B cell (primary cell): ENCODE measurements at regions not wholly inside any gene's neighbourhood (a gene's known extent, or its start where the extent isn't known, plus 50 kb on each side); places are given as distances from the start of the nearest gene placed in this dataset.

ENCODE experiments used
- ATAC-seq: fragments of 200-7000 bp; cut with Tn5 transposase; one replicate; pipeline ENCODE4 v1.10.0; 2021; ENCODE audit warnings: low read depth, mild to moderate bottlenecking, moderate number of reproducible peaks, moderate library complexity
- CTCF ChIA-PET: fragments of 350-600 bp; sonication (Branson Sonifier 250); formaldehyde crosslinking; loops from one replicate; lab custom pipeline; 2021; ENCODE audit warnings: antibody characterized with exemption, inconsistent platforms; lab: Charles Lee
- POLR2A ChIA-PET: fragments of 350-600 bp; sonication (Branson Sonifier 250); formaldehyde crosslinking; loops from one replicate; lab custom pipeline; 2021; ENCODE audit warnings: antibody characterized with exemption; lab: Charles Lee
- DNase-seq: peaks from one replicate; pipeline ENCODE4 v3.0.0; 2013
- H2AFZ ChIP-seq: 2 replicates; pipeline ENCODE4 v1.6.1; 2012; ENCODE audit warnings: mild to moderate bottlenecking, low read depth, low read length; ENCODE audit not compliant: insufficient read depth, poor library complexity, severe bottlenecking
- H3K27ac ChIP-seq, 2 donors: 1 replicate in 1 of 2; 2 replicates in 1 of 2; pipeline ENCODE4 v1.5.1; 2012 to 2013; ENCODE audit warnings: low read length in 2 of 2, mild to moderate bottlenecking in 2 of 2, moderate library complexity in 1 of 2
- H3K27me3 ChIP-seq, 4 experiments: fragments of 200-600 bp in 1 of 4; sonication (generic) in 1 of 4; replicated peaks in 1 of 4; 1 replicate in 2 of 4; 2 replicates in 2 of 4; pipeline versions ENCODE4 v1.6.1 to v1.7.0; 2013 to 2016; ENCODE audit warnings: low read length in 3 of 4, mild to moderate bottlenecking in 2 of 4, mixed read lengths in 1 of 4, moderate library complexity in 1 of 4; ENCODE audit not compliant: insufficient read depth in 4 of 4, control insufficient read depth in 3 of 4; ENCODE audit errors: control extremely low read depth in 1 of 4
- H3K36me3 ChIP-seq, 2 experiments: replicated peaks in 1 of 2; 1 replicate in 1 of 2; 2 replicates in 1 of 2; pipeline versions ENCODE4 v1.6.1 to v1.7.1; 2013; ENCODE audit warnings: low read length in 1 of 2; ENCODE audit not compliant: insufficient read depth in 2 of 2, control insufficient read depth in 1 of 2; ENCODE audit errors: control extremely low read depth in 1 of 2, extremely low read depth in 1 of 2
- H3K4me1 ChIP-seq, 2 donors: fragments of 200-600 bp in 1 of 2; sonication (generic) in 1 of 2; 1 replicate in 1 of 2; 2 replicates in 1 of 2; pipeline versions ENCODE4 v1.5.1 to v1.6.1; 2013 to 2017; ENCODE audit warnings: low read length in 2 of 2; ENCODE audit not compliant: control insufficient read depth in 2 of 2, insufficient read depth in 2 of 2
- H3K4me2 ChIP-seq: replicated peaks from 2 replicates; pipeline ENCODE3; 2012; ENCODE audit warnings: mild to moderate bottlenecking, low read depth, low read length; ENCODE audit not compliant: poor library complexity, severe bottlenecking
- H3K4me3 ChIP-seq, 5 experiments: fragments of 200-600 bp in 1 of 5; sonication (generic) in 1 of 5; 1 replicate in 3 of 5; 2 replicates in 2 of 5; pipeline versions ENCODE4 v1.5.1 to v1.7.0; 2011 to 2016; ENCODE audit warnings: low read length in 4 of 5, mild to moderate bottlenecking in 4 of 5, low read depth in 2 of 5, control low read depth in 1 of 5, moderate library complexity in 1 of 5; ENCODE audit not compliant: insufficient read depth in 1 of 5; ENCODE audit errors: control extremely low read depth in 1 of 5, extremely low read depth in 1 of 5
- H3K79me2 ChIP-seq: fragments of 200-600 bp; sonication (generic); one replicate; pipeline ENCODE4 v1.6.0; 2016; ENCODE audit warnings: low read length; ENCODE audit not compliant: control insufficient read depth, insufficient read depth
- H3K9ac ChIP-seq: fragments of 200-600 bp; sonication (generic); 2 replicates; pipeline ENCODE4 v1.6.1; 2017; ENCODE audit warnings: mild to moderate bottlenecking, low read length, moderate library complexity
- H3K9me3 ChIP-seq, 3 donors: one replicate each; pipeline versions ENCODE4 v1.6.1 to v1.7.1; 2013; ENCODE audit warnings: low read length in 2 of 3; ENCODE audit not compliant: control insufficient read depth in 2 of 3, insufficient read depth in 1 of 3; ENCODE audit errors: control extremely low read depth in 1 of 3
- H4K20me1 ChIP-seq: 2 replicates; pipeline ENCODE4 v1.6.0; 2012; ENCODE audit warnings: mild to moderate bottlenecking, low read length; ENCODE audit not compliant: insufficient read depth, control insufficient read depth, poor library complexity, severe bottlenecking
- H3K27ac Mint-ChIP-seq: one replicate; pipeline ENCODE4 v1.8.0; 2021; ENCODE audit warnings: mixed read lengths
- H3K27me3 Mint-ChIP-seq: one replicate; pipeline ENCODE4 v1.8.0; 2021; ENCODE audit warnings: mixed read lengths
- H3K4me1 Mint-ChIP-seq: one replicate; pipeline ENCODE4 v1.8.0; 2021; ENCODE audit warnings: mixed read lengths
- H3K4me3 Mint-ChIP-seq: one replicate; pipeline ENCODE4 v1.8.0; 2021; ENCODE audit warnings: mixed read lengths
- H3K9me3 Mint-ChIP-seq: one replicate; pipeline ENCODE4 v1.8.0; 2022; ENCODE audit warnings: mixed read lengths; ENCODE audit not compliant: insufficient read depth
- CTCF ChIP-seq: fragments of 200-600 bp; IDR thresholded peaks from one replicate; pipeline ENCODE4 v1.8.0; 2022; ENCODE audit warnings: antibody characterized with exemption, mild to moderate bottlenecking
- EZH2 ChIP-seq: IDR thresholded peaks from 2 replicates; pipeline ENCODE4 v1.6.1; 2012; ENCODE audit warnings: borderline replicate concordance, low read depth, mild to moderate bottlenecking, moderate library complexity, low read length; ENCODE audit not compliant: insufficient read depth, poor library complexity, severe bottlenecking
- WGBS: methylation state at CpG from one replicate; pipeline ENCODE4 v1.1.5; 2013; ENCODE audit warnings: missing lambda C conversion rate; ENCODE audit not compliant: insufficient coverage; 5-methylcytosine and 5-hydroxymethylcytosine counted together
- intact Hi-C: fragments of 100-400 bp; cut with micrococcal nuclease; formaldehyde crosslinking; loops from one replicate; pipeline ENCODE4 v1.10.0; 2022

- intact Hi-C loops, result no loop called here
- CTCF ChIA-PET, result interaction anchor here (1.3 kb wide), 1 partner anchor 27 kb away, joined by 3 read pairs; no protein-coding TSS in a partner anchor
- Histone ChIP-seq H3K79me2 (no peaks in the 10 kb centered on the region), H3K36me3 (no peaks in the 10 kb centered on the region), H2AFZ (no peak overlapping the region), H3K9ac (no peak overlapping the region), H4K20me1 (no peaks in the 10 kb centered on the region), H3K4me2 (no peak overlapping the region), H3K27ac (no peak overlapping the region), H3K4me3 (no peak overlapping the region), H3K9me3 (no peaks in the 10 kb centered on the region), H3K27me3 (peaks cover 0 to 3% (median 0%) of the 10 kb centered on the region in 4 experiments), H3K4me1 (no peaks in the 10 kb centered on the region)
- Mint-ChIP-seq H3K9me3 (peaks cover 2% of the 10 kb centered on the region), H3K4me1 (no peaks in the 10 kb centered on the region), H3K27ac (no peak overlapping the region), H3K4me3 (no peak overlapping the region), H3K27me3 (peaks cover 12% of the 10 kb centered on the region)
- TF ChIP-seq EZH2, result no peak
- DNase-seq (no peak), ATAC-seq (no peak)
- POLR2A ChIA-PET, result interaction anchor here (0.7 kb wide), 1 partner anchor 1266 kb away, joined by 9 read pairs; no protein-coding TSS in a partner anchor
- WGBS, result 79% methylated on average over 7 of the region's 7 CpGs
Measured at GRCh38 chr1:55311057-55311641, 96.0 kb upstream of the USP24 start.

GRCh38 chr1:55310505-55310971 is 95.4 kb upstream of the USP24 start:
- Histone ChIP-seq H3K27me3 (peaks cover 0 to 3% (median 0%) of the 10 kb centered on the region in 4 experiments), H3K4me1 (no peaks in the 10 kb centered on the region), H3K27ac (no peak overlapping the region), H3K79me2 (no peaks in the 10 kb centered on the region), H3K36me3 (no peaks in the 10 kb centered on the region), H3K9ac (no peak overlapping the region), H2AFZ (no peak overlapping the region), H3K4me2 (no peak overlapping the region), H4K20me1 (no peaks in the 10 kb centered on the region), H3K9me3 (no peaks in the 10 kb centered on the region), H3K4me3 (no peak overlapping the region)
- Mint-ChIP-seq H3K9me3 (peaks cover 2% of the 10 kb centered on the region), H3K4me3 (no peak overlapping the region), H3K27me3 (peaks cover 16% of the 10 kb centered on the region), H3K4me1 (no peaks in the 10 kb centered on the region), H3K27ac (no peak overlapping the region)
- ATAC-seq (no peak), DNase-seq (no peak)
- intact Hi-C loops, result no loop called here
- ChIA-PET CTCF (no interaction called here), POLR2A (no interaction called here)
- TF ChIP-seq CTCF (no peak), EZH2 (no peak)
- WGBS, result 83% methylated on average over 1 of the region's 3 CpGs
